ENCODE measurements at regions not wholly inside any gene's neighbourhood (a gene's known extent, or its start where the extent isn't known, plus 50 kb on each side); places are given as distances from the start of the nearest gene placed in this dataset.

GRCh38 chr12:77299001-77299400 is 233.6 kb upstream of the E2F7 start:
- Histone ChIP-seq H3K27ac (ENCODE audit: low read depth, low read length) (no peak overlapping the region), H3K36me3 (ENCODE audit: insufficient read depth, low read length) (no peaks in the 10 kb centered on the region), H4K20me1 (ENCODE audit: insufficient read depth, low read length) (no peaks in the 10 kb centered on the region), H3K4me3 (ENCODE audit: insufficient read depth, low read length) (no peak overlapping the region), H3K4me1 (ENCODE audit: insufficient read depth, low read length) (peaks cover 25% of the 10 kb centered on the region), H2AFZ (ENCODE audit: low read length) (peak overlapping the region; percentile 22), H3K79me2 (ENCODE audit: insufficient read depth, low read length) (no peaks in the 10 kb centered on the region), H3K9me3 (ENCODE audit: low read depth, low read length) (no peaks in the 10 kb centered on the region), H3K4me2 (ENCODE audit: insufficient read depth, low read length) (no peak overlapping the region), H3K27me3 (ENCODE audit: insufficient read depth, low read length) (no peaks in the 10 kb centered on the region)
- no peak for DNase-seq (ENCODE audit: insufficient read length, low spot score, missing footprints)
- TF ChIP-seq, protein P1, sequence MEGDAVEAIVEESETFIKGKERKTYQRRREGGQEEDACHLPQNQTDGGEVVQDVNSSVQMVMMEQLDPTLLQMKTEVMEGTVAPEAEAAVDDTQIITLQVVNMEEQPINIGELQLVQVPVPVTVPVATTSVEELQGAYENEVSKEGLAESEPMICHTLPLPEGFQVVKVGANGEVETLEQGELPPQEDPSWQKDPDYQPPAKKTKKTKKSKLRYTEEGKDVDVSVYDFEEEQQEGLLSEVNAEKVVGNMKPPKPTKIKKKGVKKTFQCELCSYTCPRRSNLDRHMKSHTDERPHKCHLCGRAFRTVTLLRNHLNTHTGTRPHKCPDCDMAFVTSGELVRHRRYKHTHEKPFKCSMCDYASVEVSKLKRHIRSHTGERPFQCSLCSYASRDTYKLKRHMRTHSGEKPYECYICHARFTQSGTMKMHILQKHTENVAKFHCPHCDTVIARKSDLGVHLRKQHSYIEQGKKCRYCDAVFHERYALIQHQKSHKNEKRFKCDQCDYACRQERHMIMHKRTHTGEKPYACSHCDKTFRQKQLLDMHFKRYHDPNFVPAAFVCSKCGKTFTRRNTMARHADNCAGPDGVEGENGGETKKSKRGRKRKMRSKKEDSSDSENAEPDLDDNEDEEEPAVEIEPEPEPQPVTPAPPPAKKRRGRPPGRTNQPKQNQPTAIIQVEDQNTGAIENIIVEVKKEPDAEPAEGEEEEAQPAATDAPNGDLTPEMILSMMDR (IDR thresholded peaks at IDR 0.05; ENCODE audit: extremely low read depth, low read depth, low read length) = no peak

DNA sequence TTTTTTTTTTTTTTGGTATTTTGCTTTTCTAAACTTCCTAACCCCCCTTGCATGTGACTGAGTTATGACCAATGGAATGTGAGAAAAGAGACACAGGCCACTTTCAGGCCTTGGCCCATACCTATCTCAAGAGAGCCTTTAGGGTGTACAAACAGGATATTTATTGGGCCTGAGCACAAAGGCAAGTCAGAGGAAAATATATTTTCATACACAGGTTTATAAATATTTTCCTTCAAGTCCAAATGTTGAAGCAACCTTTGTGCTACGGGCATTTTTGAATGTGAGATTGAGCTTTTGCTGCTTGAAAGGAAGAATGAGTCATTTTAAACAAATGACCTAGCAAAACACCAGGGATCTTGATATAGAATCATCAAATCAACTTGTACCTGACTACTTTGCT is 228.6 kb upstream of the E2F7 start:
- H3K27me3 ChIP-seq (ENCODE audit: insufficient read depth, low read length) = no peaks in the 10 kb centered on the region
- no peak for DNase-seq (ENCODE audit: insufficient read length, low spot score, missing footprints)
- H3K4me3 ChIP-seq (ENCODE audit: insufficient read depth, low read length) = no peak overlapping the region
- peak overlapping the region; percentile 6 for H3K4me2 ChIP-seq (ENCODE audit: insufficient read depth, low read length)
- no peaks in the 10 kb centered on the region for H3K9me3 ChIP-seq (ENCODE audit: low read depth, low read length)
- H2AFZ ChIP-seq (ENCODE audit: low read length) = peak overlapping the region; percentile 65
- H3K79me2 ChIP-seq (ENCODE audit: insufficient read depth, low read length) = no peaks in the 10 kb centered on the region
- no peak overlapping the region for H3K27ac ChIP-seq (ENCODE audit: low read depth, low read length)
- TF ChIP-seq, protein P1 (IDR thresholded peaks at IDR 0.05; ENCODE audit: extremely low read depth, low read depth, low read length) = no peak
- H4K20me1 ChIP-seq (ENCODE audit: insufficient read depth, low read length) = no peaks in the 10 kb centered on the region
- H3K36me3 ChIP-seq (ENCODE audit: insufficient read depth, low read length) = no peaks in the 10 kb centered on the region
- peaks cover 10% of the 10 kb centered on the region for H3K4me1 ChIP-seq (ENCODE audit: insufficient read depth, low read length)

DNA sequence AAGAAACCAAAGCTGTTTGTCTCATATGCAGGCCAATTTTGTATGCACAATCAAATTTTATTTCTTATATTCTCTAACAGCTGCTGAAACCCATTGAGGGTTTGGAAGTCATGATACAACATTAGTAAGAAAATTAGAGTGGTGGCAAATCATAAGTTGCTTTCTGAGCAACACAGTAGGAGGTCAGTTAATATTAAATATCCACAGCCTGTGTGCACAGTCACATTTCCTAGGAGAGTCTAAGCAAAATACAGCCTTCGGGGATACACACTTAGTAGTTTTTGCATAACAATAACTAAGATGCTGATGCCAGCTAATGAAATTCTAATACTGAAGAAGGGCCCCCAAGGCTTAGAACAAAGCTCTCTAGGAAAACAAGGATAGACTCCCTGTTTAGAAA is 209.6 kb upstream of the E2F7 start:
- TF ChIP-seq, protein P1 (IDR thresholded peaks at IDR 0.05; ENCODE audit: extremely low read depth, low read depth, low read length) = no peak
- no peaks in the 10 kb centered on the region for H3K27me3 ChIP-seq (ENCODE audit: insufficient read depth, low read length)

GRCh38 chr12:77273898-77274297 is 208.5 kb upstream of the E2F7 start:
- no peaks in the 10 kb centered on the region for H3K79me2 ChIP-seq (ENCODE audit: insufficient read depth, low read length)
- H3K4me3 ChIP-seq (ENCODE audit: insufficient read depth, low read length) = no peak overlapping the region
- H3K27me3 ChIP-seq (ENCODE audit: insufficient read depth, low read length) = no peaks in the 10 kb centered on the region
- DNase-seq (ENCODE audit: insufficient read length, low spot score, missing footprints) = no peak
- no peak overlapping the region for H3K27ac ChIP-seq (ENCODE audit: low read depth, low read length)
- no peaks in the 10 kb centered on the region for H3K36me3 ChIP-seq (ENCODE audit: insufficient read depth, low read length)
- H3K4me1 ChIP-seq (ENCODE audit: insufficient read depth, low read length) = no peaks in the 10 kb centered on the region
- H2AFZ ChIP-seq (ENCODE audit: low read length) = no peak overlapping the region
- H4K20me1 ChIP-seq (ENCODE audit: insufficient read depth, low read length) = no peaks in the 10 kb centered on the region
- no peak overlapping the region for H3K4me2 ChIP-seq (ENCODE audit: insufficient read depth, low read length)
- TF ChIP-seq, protein P1 (IDR thresholded peaks at IDR 0.05; ENCODE audit: extremely low read depth, low read depth, low read length) = no peak
- no peaks in the 10 kb centered on the region for H3K9me3 ChIP-seq (ENCODE audit: low read depth, low read length)

More for the DNA sequence above, 209.6 kb upstream of the E2F7 start:
- H4K20me1 ChIP-seq (ENCODE audit: insufficient read depth, low read length) = no peaks in the 10 kb centered on the region
- H3K27ac ChIP-seq (ENCODE audit: low read depth, low read length) = no peak overlapping the region
- no peak overlapping the region for H3K4me2 ChIP-seq (ENCODE audit: insufficient read depth, low read length)
- no peaks in the 10 kb centered on the region for H3K4me1 ChIP-seq (ENCODE audit: insufficient read depth, low read length)
- no peaks in the 10 kb centered on the region for H3K9me3 ChIP-seq (ENCODE audit: low read depth, low read length)
- no peak overlapping the region for H3K4me3 ChIP-seq (ENCODE audit: insufficient read depth, low read length)
- no peak overlapping the region for H2AFZ ChIP-seq (ENCODE audit: low read length)
- H3K36me3 ChIP-seq (ENCODE audit: insufficient read depth, low read length) = no peaks in the 10 kb centered on the region
- DNase-seq (ENCODE audit: insufficient read length, low spot score, missing footprints) = no peak
- H3K79me2 ChIP-seq (ENCODE audit: insufficient read depth, low read length) = no peaks in the 10 kb centered on the region

Measured in osteoblast (primary cell).